Endothelial cell (in vitro differentiated cells): ENCODE measurements at regions not wholly inside any gene's neighbourhood (a gene's known extent, or its start where the extent isn't known, plus 50 kb on each side); places are given as distances from the start of the nearest gene placed in this dataset.

Source experiments
- DNase-seq: peaks from one replicate; pipeline ENCODE4 v3.0.0; 2021; ENCODE audit warnings: low spot score
- H3K27ac Mint-ChIP-seq: one replicate; pipeline ENCODE4 v1.8.0; 2021; ENCODE audit warnings: mixed read lengths, inconsistent platforms; ENCODE audit not compliant: unreplicated experiment
- H3K27me3 Mint-ChIP-seq: one replicate; pipeline ENCODE4 v1.8.0; 2021; ENCODE audit warnings: mild to moderate bottlenecking, moderate library complexity, mixed read lengths, inconsistent platforms; ENCODE audit not compliant: unreplicated experiment
- H3K36me3 Mint-ChIP-seq: one replicate; pipeline ENCODE4 v1.8.0; 2021; ENCODE audit warnings: mild to moderate bottlenecking, low read depth, mixed read lengths, inconsistent platforms; ENCODE audit not compliant: unreplicated experiment
- H3K4me1 Mint-ChIP-seq: one replicate; pipeline ENCODE4 v1.8.0; 2021; ENCODE audit warnings: mild to moderate bottlenecking, mixed read lengths, inconsistent platforms; ENCODE audit not compliant: unreplicated experiment
- H3K4me3 Mint-ChIP-seq: one replicate; pipeline ENCODE4 v1.8.0; 2021; ENCODE audit warnings: mild to moderate bottlenecking, mixed read lengths, inconsistent platforms; ENCODE audit not compliant: unreplicated experiment
- H3K9me3 Mint-ChIP-seq: one replicate; pipeline ENCODE4 v1.8.0; 2021; ENCODE audit warnings: mixed read lengths, inconsistent platforms; ENCODE audit not compliant: unreplicated experiment
- CTCF ChIP-seq: fragments of 200-600 bp; sonication (generic); IDR thresholded peaks from one replicate; pipeline ENCODE4 v1.5.0; 2021; ENCODE audit warnings: antibody characterized with exemption; ENCODE audit not compliant: unreplicated experiment

DNA sequence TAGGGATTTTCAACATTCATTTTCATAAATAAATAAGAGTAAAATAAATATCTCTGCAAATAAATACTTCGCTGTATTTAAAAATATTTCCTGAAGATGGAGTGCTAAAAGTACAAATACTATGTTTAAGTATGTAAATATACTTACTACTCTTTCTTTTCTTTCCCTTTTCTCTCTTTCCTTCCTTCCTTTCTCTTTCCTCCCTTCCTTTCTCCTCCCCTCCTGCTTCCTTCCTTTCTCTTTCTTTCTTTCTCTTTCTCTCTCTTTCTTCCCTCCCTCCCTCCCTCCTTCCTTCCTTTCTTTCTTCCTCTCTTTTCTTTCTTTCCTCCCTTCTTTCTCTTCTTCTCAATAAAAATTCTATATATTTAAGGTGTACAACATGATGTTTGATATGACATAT lies 496.1 kb downstream of the CCSER2 start:
- no peak overlapping the region for H3K4me3 Mint-ChIP-seq
- no peaks in the 10 kb centered on the region for H3K4me1 Mint-ChIP-seq
- DNase-seq, result no peak
- no peaks in the 10 kb centered on the region for H3K27me3 Mint-ChIP-seq
- no peaks in the 10 kb centered on the region for H3K9me3 Mint-ChIP-seq
- no peaks in the 10 kb centered on the region for H3K36me3 Mint-ChIP-seq
- no peak for TF ChIP-seq CTCF
- no peak overlapping the region for H3K27ac Mint-ChIP-seq

DNA sequence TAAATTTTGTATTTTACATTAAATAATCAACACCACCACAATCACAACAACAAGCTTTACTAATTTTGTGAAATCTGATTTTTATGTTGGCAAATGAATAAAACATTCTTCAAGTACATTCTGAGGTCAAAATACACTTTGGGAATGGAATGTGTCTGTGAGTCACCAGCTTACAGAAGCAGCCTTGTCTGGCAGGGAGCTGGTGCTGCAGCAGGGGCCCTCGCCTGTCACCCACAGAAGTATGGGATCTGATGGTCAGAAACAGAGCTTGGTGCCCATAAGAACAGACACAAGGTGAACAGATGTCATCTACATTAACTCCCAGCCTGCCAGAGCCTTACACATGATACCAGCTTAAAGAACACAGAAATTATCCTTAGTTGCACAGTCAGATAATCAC lies 496.9 kb downstream of the CCSER2 start:
- no peaks in the 10 kb centered on the region for H3K36me3 Mint-ChIP-seq
- no peak overlapping the region for H3K4me3 Mint-ChIP-seq
- no peak overlapping the region for H3K27ac Mint-ChIP-seq
- no peak for TF ChIP-seq CTCF
- H3K9me3 Mint-ChIP-seq, result no peaks in the 10 kb centered on the region
- H3K27me3 Mint-ChIP-seq, result no peaks in the 10 kb centered on the region
- no peaks in the 10 kb centered on the region for H3K4me1 Mint-ChIP-seq
- DNase-seq, result no peak

DNA sequence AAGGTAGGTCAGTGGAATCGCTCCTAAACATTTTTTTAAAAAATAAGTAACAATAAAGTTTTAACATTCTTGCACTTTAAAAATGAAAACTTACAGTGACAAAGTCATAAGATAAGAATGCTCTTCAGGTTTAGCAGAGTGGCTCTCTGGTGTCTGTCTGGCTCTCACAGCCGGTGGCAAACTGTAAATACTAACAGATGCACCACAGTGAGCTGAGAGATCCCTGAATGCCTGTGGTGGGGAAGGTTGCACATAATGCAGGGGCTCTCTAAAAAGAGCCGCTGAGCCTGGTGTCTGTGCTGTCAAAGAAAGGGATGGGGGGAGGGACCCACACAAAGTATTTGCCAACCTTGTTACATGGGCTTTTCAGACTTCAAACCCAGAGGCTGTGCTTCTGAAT lies 498.3 kb downstream of the CCSER2 start:
- no peak overlapping the region for H3K4me3 Mint-ChIP-seq
- no peaks in the 10 kb centered on the region for H3K9me3 Mint-ChIP-seq
- H3K27ac Mint-ChIP-seq, result no peak overlapping the region
- H3K4me1 Mint-ChIP-seq, result no peaks in the 10 kb centered on the region
- no peaks in the 10 kb centered on the region for H3K36me3 Mint-ChIP-seq
- H3K27me3 Mint-ChIP-seq, result no peaks in the 10 kb centered on the region
- no peak for DNase-seq
- TF ChIP-seq CTCF, result no peak

GRCh38 chr10:84829131-84829530 lies 500.7 kb downstream of the CCSER2 start:
- H3K4me1 Mint-ChIP-seq, result no peaks in the 10 kb centered on the region

More at GRCh38 chr10:84829131-84829530, 500.7 kb downstream of the CCSER2 start:
- H3K27ac Mint-ChIP-seq, result no peak overlapping the region
- TF ChIP-seq CTCF, result no peak
- H3K4me3 Mint-ChIP-seq, result no peak overlapping the region
- H3K9me3 Mint-ChIP-seq, result no peaks in the 10 kb centered on the region
- H3K27me3 Mint-ChIP-seq, result no peaks in the 10 kb centered on the region
- no peaks in the 10 kb centered on the region for H3K36me3 Mint-ChIP-seq
- no peak for DNase-seq
